ENCODE measurements at regions not wholly inside any gene's neighbourhood (a gene's known extent, or its start where the extent isn't known, plus 50 kb on each side); places are given as distances from the start of the nearest gene placed in this dataset.

- no peak overlapping the region for H3K4me3 ChIP-seq (ENCODE audit: low read depth, low read length)
- TF ChIP-seq CTCF (conservative IDR thresholded peaks at IDR 0.05; ENCODE audit: low read depth, low read length): no peak
- DNase-seq (ENCODE audit: low read depth): no peak
Observed at GRCh38 chr2:128565441-128565840, 246.8 kb upstream of the HS6ST1 start.

- H3K4me3 ChIP-seq (ENCODE audit: low read depth, low read length): no peak overlapping the region
- DNase-seq (ENCODE audit: low read depth): no peak
- no peak for TF ChIP-seq CTCF (conservative IDR thresholded peaks at IDR 0.05; ENCODE audit: low read depth, low read length)
Observed at GRCh38 chr2:128566671-128567070, 248.0 kb upstream of the HS6ST1 start.

GRCh38 chr2:128568106-128568505, 249.4 kb upstream of the HS6ST1 start:
- H3K4me3 ChIP-seq (ENCODE audit: low read depth, low read length): no peak overlapping the region
- no peak for TF ChIP-seq CTCF (conservative IDR thresholded peaks at IDR 0.05; ENCODE audit: low read depth, low read length)
- no peak for DNase-seq (ENCODE audit: low read depth)

- no peak for TF ChIP-seq CTCF (conservative IDR thresholded peaks at IDR 0.05; ENCODE audit: low read depth, low read length)
- no peak overlapping the region for H3K4me3 ChIP-seq (ENCODE audit: low read depth, low read length)
- no peak for DNase-seq (ENCODE audit: low read depth)
Observed at GRCh38 chr2:128573116-128573515, 254.4 kb upstream of the HS6ST1 start.

GRCh38 chr2:128573531-128573930, 254.9 kb upstream of the HS6ST1 start:
- TF ChIP-seq CTCF (conservative IDR thresholded peaks at IDR 0.05; ENCODE audit: low read depth, low read length): no peak
- DNase-seq (ENCODE audit: low read depth): no peak
- H3K4me3 ChIP-seq (ENCODE audit: low read depth, low read length): no peak overlapping the region

- no peak overlapping the region for H3K4me3 ChIP-seq (ENCODE audit: low read depth, low read length)
- no peak for DNase-seq (ENCODE audit: low read depth)
- TF ChIP-seq CTCF (conservative IDR thresholded peaks at IDR 0.05; ENCODE audit: low read depth, low read length): no peak
Observed at GRCh38 chr2:128577141-128577930, 258.7 kb upstream of the HS6ST1 start.

Data from choroid plexus epithelial cell (primary cell).